GM08714 (cell line): ENCODE measurements at regions not wholly inside any gene's neighbourhood (a gene's known extent, or its start where the extent isn't known, plus 50 kb on each side); places are given as distances from the start of the nearest gene placed in this dataset.

Experiments used
- H3K4me3 ChIP-seq: fragments of 200-500 bp; sonication (Bioruptor generic); 2 replicates; pipeline ENCODE4 v1.5.1; 2014; ENCODE audit warnings: mild to moderate bottlenecking, low read length, inconsistent platforms
- ZNF274 ChIP-seq: IDR thresholded peaks from 2 replicates; pipeline ENCODE4 v1.6.1; 2012; ENCODE audit warnings: mild to moderate bottlenecking, low read depth, low read length

DNA sequence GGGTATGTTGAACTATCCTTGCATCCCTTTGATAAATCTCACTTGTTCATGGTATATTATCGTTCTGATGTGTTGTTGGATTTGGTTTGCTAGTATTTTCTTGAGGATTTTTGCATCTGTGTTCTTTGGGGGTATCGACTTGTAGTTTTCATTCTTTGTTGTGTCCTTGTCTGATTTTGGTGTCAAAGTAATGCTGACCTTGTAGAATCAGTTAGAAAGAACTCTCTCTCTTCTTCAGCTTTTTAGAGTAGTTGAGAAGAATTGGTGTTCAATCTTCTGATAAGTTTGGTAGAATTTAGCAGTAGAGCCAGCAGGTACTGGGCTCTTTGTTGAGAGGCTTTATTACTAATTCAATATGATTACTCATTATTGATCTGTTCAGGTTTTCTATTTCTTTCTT lies 707.2 kb upstream of the LRFN5 start:
- no peak overlapping the region for H3K4me3 ChIP-seq
- no peak for TF ChIP-seq ZNF274

DNA sequence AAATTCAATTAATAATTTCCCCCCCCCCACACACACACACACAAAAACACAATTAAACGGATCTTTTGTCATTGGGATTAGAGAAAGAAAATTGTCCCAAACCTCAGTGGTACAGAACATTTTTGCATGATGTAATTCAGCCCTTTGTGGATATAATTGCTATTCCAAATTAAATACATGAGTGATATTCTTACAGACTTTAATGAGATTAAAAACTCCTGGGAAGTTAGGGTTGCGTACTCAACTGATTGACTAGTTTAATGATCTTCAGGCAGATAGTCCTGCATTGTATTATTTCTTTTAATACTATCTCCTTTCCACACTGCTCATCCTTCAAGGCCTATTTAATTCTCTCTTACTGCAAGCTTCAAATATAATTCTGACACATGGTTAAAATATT lies 711.8 kb upstream of the LRFN5 start:
- no peak for TF ChIP-seq ZNF274
- H3K4me3 ChIP-seq: no peak overlapping the region

DNA sequence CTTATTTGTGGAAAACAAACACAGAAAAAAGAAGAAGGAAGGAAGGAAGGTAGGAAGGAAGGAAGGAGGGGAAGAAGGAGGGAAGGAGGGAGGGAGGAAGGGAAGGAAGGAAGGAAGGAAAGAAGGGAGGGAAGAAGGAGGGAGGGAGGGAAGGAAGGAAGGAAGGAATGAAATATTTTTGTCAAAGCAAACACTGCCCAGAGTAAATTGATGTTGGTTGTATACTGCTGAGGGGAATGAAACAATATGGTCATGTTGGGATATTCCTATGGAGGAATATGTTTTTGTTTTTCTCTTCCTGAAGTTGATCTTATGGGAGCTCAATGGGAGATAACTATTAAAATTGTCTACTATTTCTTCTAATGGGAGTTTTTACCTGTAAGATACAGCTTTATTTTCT lies 717.5 kb upstream of the LRFN5 start:
- no peak for TF ChIP-seq ZNF274
- no peak overlapping the region for H3K4me3 ChIP-seq

DNA sequence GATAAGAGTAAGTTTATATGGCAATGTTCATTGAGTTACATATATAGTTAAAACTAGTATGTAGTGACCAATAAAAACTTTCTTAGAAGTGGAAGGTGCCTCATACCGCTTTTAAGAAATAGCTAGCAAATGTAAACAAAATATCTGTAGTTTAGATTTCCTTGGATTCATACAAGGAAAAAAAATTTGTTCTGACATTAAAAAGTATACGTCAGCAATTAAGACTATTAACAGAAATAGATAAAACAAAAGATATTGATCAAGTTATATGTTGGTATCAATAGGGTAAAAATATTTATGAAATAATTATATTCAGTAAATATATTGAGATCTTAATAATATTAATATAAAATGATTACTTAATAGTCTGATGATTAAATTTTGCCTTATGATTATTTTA lies 718.8 kb upstream of the LRFN5 start:
- TF ChIP-seq ZNF274: no peak
- H3K4me3 ChIP-seq: no peak overlapping the region

DNA sequence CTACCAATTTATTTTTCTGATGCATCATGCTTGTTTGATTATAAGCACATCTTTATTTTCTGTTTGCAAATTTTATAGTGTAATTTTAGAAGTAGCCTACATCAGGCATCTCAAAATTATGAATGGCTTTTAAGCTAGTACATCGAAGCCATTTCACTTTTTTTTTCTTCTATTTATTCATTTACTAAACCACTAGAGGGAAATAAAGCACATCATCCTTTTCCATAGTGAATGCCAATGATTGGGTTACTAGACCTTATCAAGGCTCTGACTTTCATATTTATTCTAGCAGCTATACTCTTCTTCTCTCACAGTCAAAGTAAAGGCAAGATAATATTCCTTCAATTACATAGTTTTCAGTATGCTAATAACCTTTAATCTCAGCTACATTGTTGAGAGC lies 736.4 kb upstream of the LRFN5 start:
- H3K4me3 ChIP-seq: no peak overlapping the region
- no peak for TF ChIP-seq ZNF274

DNA sequence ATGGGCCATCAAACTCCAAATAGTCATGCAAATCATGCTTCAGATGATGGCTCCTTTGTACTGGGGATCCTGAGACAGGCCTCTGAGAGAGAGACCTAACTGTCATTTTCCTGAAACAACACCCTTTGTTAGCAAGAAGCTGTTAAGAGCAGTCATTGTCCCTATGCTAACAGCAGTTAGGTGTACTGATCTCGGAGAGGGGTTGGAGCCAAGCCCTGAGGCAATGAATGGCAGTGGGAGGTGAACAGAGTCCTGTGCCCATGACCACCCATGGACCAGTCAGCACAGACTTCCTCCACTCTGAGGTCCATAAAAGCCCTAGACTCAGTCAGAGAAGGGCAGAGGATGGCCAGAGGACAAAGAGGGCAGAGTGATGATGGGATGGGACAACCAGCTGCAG lies 747.6 kb upstream of the LRFN5 start:
- no peak for TF ChIP-seq ZNF274
- H3K4me3 ChIP-seq: no peak overlapping the region

DNA sequence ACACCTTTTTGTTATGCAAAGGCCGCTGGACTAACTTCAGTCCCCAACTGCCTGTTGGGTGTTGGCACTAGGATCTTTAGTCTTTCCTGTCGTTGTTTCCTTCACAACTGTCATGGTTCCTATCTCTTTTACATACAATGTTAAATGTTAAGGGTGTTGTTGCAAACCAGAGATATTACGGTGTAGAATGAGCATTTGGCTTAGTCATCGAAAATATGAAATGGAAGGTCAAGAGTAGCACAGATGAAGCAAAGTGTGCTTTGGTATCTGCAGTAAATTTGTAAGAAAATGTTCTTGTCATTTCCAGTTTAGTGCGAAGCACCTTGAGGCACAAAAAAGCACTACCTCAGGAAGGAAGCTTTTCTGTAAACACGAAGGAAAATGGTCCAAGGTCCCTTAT lies 751.3 kb upstream of the LRFN5 start:
- H3K4me3 ChIP-seq: no peak overlapping the region
- TF ChIP-seq ZNF274: no peak

DNA sequence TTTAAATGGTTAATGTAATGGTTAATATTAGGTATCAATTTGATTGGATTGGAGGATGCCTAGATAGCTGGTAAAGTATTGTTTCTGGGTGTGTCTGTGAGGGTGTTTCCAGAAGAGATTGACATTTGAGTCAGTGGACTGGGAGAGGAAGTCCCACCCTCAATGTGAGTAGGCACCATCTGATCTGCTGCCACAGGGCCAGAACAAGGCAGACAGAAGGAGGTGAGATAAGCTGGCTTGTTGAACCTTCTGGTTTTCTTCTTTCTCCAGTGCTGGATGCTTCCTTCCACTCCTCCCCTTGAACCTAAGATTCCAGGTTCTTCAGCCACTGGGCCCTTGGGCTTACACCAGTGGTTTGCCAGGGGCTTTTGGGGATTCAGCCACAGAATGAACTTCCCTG lies 756.5 kb upstream of the LRFN5 start:
- H3K4me3 ChIP-seq: no peak overlapping the region
- no peak for TF ChIP-seq ZNF274

DNA sequence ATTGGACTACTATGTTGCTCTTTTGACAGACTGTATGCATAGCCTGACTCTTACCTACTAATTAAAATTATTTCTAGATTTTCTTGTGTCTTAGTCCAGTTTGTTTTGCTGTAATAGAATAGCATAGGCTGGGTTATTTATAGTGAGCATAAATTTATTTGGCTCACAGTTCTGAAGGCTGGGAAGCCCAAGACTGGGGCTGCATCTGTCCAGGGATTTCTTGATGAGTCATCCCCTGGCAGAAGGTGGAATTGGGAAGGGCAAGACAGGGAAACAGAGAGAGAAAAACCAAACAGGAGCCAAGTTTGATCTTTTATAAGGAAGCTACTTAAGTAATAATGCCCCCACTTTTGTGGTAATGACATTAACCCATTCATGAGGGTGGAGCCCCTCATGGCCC lies 759.2 kb upstream of the LRFN5 start:
- no peak overlapping the region for H3K4me3 ChIP-seq
- no peak for TF ChIP-seq ZNF274

DNA sequence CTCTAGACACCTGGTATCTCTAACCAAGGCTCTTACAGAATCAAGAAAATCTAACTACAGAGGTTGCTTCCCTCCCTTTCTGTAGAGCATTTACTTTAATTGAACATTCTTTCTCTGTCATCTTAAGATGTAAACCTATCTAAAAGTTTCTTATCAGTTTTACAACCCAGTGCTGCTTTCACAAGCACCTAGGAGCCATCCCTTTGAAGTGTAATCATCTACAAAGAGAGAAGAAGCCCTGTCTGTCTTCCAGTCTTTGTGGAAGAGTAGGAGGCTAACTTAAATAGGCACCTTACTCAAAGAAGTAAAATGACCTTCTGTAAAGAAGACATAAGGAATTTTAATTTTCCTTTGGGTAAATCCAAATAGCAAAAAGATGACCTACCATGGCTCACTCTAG lies 763.9 kb upstream of the LRFN5 start:
- no peak overlapping the region for H3K4me3 ChIP-seq
- no peak for TF ChIP-seq ZNF274

DNA sequence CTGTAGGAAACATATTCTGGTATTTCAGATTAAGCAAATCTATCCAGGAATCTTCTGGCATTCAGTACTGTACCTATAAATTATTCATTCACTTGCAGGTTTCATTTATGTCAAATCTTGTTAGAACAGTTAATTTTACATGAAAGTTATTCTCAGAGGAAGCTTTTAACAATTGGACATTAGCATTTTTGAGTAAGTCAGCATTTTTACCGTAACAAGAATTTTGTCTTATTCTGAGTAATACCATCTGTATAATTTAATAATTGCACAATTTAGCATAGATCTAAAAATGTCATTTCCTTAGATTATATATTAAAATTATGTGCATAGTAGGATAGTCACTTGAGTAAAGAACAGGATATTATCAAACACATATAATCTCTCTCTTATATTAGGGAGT lies 764.8 kb upstream of the LRFN5 start:
- TF ChIP-seq ZNF274: no peak

DNA sequence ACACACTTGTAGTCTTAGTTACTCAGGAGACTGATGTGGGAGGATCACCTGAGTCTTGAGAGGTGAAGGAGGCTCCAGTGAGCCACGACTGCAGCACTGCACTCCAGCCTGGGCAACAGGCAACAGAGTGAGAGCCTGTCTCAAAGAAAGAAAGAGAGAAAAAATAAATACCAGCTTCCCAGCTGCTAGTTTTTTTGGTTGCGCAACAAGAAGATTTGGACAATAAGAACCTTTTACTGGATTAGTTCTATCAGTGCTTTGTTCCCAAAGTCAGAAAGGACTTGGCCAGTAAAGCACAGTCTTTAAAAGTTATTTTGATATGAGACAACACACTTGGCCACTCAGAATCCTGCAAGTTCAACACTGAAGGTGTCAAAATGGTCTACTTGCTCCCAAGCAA lies 768.1 kb upstream of the LRFN5 start:
- no peak overlapping the region for H3K4me3 ChIP-seq
- TF ChIP-seq ZNF274: no peak

More for the DNA sequence above, 764.8 kb upstream of the LRFN5 start:
- no peak overlapping the region for H3K4me3 ChIP-seq

DNA sequence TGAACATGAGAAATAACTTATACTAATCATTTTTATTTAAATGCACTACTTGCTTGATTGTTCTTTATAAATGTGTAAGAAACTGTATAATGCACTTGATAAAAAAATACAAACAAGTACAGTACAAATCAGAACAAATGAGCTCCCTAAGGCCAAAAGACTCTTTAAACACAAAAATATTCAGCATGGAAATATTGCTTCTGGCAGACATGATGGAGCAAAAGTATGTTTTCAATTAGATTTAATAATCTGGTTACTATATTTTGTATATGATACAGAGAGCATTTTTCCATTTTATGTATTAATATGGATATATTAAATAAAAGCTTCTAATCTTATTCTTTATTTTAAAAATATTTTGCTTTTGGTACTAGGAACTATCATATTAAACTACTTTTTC lies 800.2 kb upstream of the LRFN5 start:
- no peak overlapping the region for H3K4me3 ChIP-seq
- no peak for TF ChIP-seq ZNF274

DNA sequence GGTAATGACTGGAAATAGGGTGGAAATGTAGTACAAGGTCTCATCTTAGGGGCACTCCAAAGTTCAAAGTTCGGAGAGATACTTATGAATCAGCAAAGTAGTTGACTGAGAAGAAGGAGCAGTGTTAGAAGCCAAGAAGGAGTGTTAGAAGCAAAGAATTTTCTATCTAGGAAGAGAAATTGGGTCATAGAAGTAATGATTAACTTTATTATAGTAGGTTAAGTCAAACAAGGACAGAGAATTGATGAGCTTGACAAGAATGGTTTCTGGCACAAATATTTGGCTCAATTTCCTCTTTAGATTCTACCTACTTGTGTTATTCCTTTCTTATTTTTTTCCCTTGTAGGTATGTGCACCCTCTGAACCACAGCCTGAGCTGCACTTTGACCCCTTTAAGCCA lies 810.5 kb upstream of the LRFN5 start:
- TF ChIP-seq ZNF274: no peak
- H3K4me3 ChIP-seq: no peak overlapping the region

DNA sequence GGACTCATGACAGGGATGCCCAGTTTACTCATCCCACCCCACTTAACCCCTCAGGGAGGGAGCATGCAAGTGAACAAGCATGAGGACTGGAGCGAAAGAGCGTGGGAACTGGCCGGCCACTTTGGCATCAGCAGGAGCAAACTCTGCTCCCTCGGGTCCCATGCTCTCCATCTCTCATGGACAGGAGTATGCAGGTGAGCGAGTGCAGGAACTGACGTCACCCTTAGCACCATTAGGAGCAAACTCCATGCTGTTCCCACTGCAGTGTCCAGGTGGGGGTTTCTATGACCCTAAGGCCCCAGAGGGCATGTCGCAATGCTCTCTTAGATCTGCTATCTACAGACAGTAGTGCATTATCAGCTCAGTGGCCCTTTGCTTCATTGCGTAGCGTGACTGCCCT lies 821.8 kb upstream of the LRFN5 start:
- H3K4me3 ChIP-seq: no peak overlapping the region
- TF ChIP-seq ZNF274: no peak

DNA sequence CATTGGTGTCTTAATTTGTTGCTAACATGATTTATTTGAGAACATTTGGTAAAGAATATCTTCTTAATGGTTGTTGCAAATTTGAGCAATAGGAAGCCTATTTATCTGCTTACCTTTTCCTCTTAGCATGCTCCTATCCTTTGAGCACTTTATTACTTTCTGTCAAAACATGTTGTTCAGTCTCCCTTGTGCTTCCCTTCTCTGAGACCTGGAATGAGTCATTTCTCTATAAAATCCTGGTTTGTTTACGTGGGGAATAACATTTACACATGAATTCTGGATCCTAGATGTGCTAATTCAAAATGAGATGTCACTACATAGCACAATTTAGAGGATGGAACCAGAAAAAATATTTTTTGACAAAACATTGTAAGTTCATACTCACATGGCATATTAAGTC lies 844.0 kb upstream of the LRFN5 start:
- no peak overlapping the region for H3K4me3 ChIP-seq
- TF ChIP-seq ZNF274: no peak

DNA sequence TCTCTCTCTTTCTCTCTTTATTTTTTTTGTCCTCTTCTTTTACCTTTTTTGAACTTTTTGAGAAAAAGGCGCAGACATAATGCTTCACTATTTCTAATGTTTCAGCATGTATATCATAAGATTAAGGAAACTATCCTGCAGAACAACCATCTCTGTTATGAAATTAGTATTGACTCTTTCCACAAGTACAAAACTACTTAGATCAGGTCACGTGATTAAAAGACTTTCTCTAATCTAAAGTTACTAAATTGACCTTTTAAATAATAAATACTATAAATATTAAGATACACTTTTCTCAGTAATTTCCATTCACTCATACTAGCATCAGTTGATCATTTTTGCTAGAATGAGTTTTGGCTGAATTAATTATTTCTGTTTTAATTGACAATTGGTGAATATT lies 844.5 kb upstream of the LRFN5 start:
- H3K4me3 ChIP-seq: no peak overlapping the region
- TF ChIP-seq ZNF274: no peak
